ENCODE measurements at regions not wholly inside any gene's neighbourhood (a gene's known extent, or its start where the extent isn't known, plus 50 kb on each side); places are given as distances from the start of the nearest gene placed in this dataset.

GRCh38 chr17:45696442-45696841, 87.7 kb upstream of the CRHR1 start:
- CTCF ChIA-PET: no interaction called here
- H3K4me3 ChIP-seq (ENCODE audit: low read depth, low read length): no peak overlapping the region

DNA sequence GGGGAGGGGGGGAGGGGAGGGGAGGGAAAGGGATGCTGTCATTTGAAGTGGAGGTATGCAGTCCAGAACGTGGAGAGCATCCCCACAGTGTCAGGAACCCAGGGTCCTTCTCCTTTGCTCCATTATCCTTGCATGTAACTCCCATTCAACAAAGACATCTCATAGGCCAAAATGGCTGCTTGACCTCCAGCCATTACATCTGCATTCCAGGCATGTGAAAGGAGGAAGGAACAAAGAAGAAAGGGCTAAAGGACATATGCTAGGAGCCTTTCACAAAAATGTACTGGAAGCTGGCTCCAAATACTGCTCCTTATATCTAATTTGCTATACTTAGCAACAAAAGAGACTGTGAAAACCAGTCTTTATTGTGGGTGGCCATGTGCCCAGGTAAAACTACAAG, 87.0 kb upstream of the CRHR1 start:
- no peak for DNase-seq (ENCODE audit: low read depth, low spot score)
- TF ChIP-seq CTCF (IDR thresholded peaks at IDR 0.05; ENCODE audit: insufficient read depth, low read length, missing control alignments): no peak
- ChIA-PET CTCF (no interaction called here), POLR2A (no interaction called here)
- no peak overlapping the region for H3K4me3 ChIP-seq (ENCODE audit: low read depth, low read length)

More at GRCh38 chr17:45696442-45696841, 87.7 kb upstream of the CRHR1 start:
- no peak for TF ChIP-seq CTCF (IDR thresholded peaks at IDR 0.05; ENCODE audit: insufficient read depth, low read length, missing control alignments)
- no peak for DNase-seq (ENCODE audit: low read depth, low spot score)
- POLR2A ChIA-PET: no interaction called here

- H3K4me3 ChIP-seq (ENCODE audit: low read depth, low read length): no peak overlapping the region
- POLR2A ChIA-PET: no interaction called here
- TF ChIP-seq CTCF (IDR thresholded peaks at IDR 0.05; ENCODE audit: insufficient read depth, low read length, missing control alignments): no peak
- DNase-seq (ENCODE audit: low read depth, low spot score): no peak
- CTCF ChIA-PET: no interaction called here
These were observed 83.7 kb upstream of the CRHR1 start for GRCh38 chr17:45700171-45701090.

DNA sequence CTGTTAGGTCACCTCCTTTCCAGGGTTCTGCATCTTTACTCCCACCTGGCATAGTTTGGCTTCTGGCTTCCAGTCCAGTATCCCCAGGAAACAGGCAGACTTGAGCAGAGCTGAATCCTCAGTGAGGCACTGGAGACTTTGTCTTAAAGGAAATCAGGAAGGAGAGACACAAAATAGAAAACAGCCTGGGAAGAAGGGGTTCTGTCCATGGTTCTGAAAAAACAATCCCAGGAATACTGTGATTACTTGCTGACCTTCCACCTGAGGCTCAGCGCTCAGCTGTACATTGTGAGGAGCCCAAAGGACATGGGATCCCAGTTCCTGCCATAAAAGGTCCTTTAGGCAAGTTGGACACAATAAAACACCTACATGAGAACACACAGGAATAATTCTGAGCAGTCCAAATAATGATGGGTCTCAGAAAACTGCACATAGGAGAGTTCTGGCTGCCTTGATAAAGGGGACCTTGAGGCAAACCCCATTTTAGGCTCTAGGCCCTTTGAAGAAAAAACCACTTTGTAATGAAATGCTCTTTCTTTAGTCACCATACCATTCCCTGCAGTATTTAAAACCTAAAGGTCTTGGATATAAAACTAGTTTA, 81.4 kb upstream of the CRHR1 start:
- no peak for DNase-seq (ENCODE audit: low read depth, low spot score)
- POLR2A ChIA-PET: no interaction called here
- TF ChIP-seq CTCF (IDR thresholded peaks at IDR 0.05; ENCODE audit: insufficient read depth, low read length, missing control alignments): no peak
- CTCF ChIA-PET: interaction anchor here (1.0 kb wide), 1 partner anchor 19 kb away, joined by 3 read pairs; no protein-coding TSS in a partner anchor
- H3K4me3 ChIP-seq (ENCODE audit: low read depth, low read length): no peak overlapping the region

DNA sequence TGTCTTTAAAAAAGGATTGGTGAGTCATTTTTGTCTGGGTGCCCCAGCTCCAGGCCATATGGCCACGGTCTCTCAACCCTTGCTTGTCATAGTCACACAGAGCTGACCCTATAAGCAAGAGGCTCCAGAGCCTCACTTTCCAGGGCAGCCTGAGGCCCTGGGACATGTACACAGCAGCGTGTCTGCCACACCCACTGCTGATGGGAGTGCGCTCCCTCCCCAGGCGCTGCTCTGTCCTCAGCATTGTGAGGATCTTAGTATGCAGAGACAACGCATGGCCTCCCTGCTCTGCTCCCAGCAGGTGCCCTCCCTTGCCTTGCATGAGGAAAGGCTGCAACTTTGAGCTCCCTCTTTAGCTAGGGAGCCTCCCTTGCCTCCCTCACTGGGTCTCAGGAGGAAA, 80.8 kb upstream of the CRHR1 start:
- H3K4me3 ChIP-seq (ENCODE audit: low read depth, low read length): no peak overlapping the region
- ChIA-PET POLR2A (no interaction called here), CTCF (interaction anchor here (1.0 kb wide), 1 partner anchor 18 kb away, joined by 3 read pairs; no protein-coding TSS in a partner anchor)
- no peak for DNase-seq (ENCODE audit: low read depth, low spot score)
- no peak for TF ChIP-seq CTCF (IDR thresholded peaks at IDR 0.05; ENCODE audit: insufficient read depth, low read length, missing control alignments)

DNA sequence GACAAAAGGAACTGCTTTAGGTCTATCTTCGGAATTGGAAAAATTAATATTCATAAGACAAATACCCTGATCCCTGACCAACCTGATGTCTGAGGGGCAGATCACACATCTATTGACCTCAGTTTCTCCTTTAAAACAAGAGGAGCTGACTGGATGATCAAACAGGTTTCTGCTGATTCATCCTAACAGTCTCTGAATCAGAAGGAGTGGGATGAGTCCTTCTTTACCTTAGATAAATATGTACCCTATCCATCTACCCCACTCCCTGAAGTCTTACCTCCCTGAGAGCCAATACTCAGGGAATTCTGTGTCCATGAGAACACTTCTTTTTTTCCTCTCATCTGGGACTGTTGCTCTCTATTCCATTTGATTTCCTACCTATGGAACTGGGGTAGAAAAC, 80.3 kb upstream of the CRHR1 start:
- ChIA-PET POLR2A (no interaction called here), CTCF (no interaction called here)
- H3K4me3 ChIP-seq (ENCODE audit: low read depth, low read length): no peak overlapping the region
- no peak for TF ChIP-seq CTCF (IDR thresholded peaks at IDR 0.05; ENCODE audit: insufficient read depth, low read length, missing control alignments)
- DNase-seq (ENCODE audit: low read depth, low spot score): no peak
